22Rv1 (cell line): ENCODE measurements at regions not wholly inside any gene's neighbourhood (a gene's known extent, or its start where the extent isn't known, plus 50 kb on each side); places are given as distances from the start of the nearest gene placed in this dataset.

Experiments
- H3K27ac ChIP-seq: fragments of 450-650 bp; 2 replicates; pipeline ENCODE4 v1.5.1; 2017
- CTCF ChIP-seq: fragments of 450-650 bp; IDR thresholded peaks from 2 replicates; pipeline ENCODE4 v1.5.1; 2017; ENCODE audit warnings: mild to moderate bottlenecking
- ZFX ChIP-seq: fragments of 450-650 bp; IDR thresholded peaks from 2 replicates; pipeline ENCODE4 v1.6.1; 2017; ENCODE audit warnings: antibody characterized with exemption, borderline replicate concordance

DNA sequence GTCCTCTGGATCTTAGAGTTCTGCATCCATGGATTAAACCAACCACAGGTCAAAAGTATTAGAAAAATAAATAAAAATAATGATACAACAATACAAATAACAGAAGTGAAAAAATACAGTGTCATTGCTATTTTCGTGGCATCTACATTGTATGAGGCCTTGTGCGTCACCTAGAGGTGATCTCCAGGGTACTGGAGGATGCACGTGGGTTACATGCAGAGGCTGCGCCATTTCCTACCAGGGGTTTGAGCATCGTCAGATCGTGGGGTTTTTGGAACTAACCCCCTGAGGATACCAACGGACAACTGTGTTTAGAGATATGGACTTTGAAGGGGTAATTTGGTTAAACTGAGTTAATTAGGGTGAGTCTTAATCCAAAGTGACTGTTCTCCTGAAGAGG is 224.7 kb downstream of the ENGASE start:
- TF ChIP-seq CTCF (no peak), ZFX (no peak)
- H3K27ac ChIP-seq, result no peak overlapping the region

- no peak overlapping the region for H3K27ac ChIP-seq
- TF ChIP-seq ZFX (no peak), CTCF (no peak)
Measured at GRCh38 chr17:79298799-79299198, 224.2 kb downstream of the ENGASE start.

DNA sequence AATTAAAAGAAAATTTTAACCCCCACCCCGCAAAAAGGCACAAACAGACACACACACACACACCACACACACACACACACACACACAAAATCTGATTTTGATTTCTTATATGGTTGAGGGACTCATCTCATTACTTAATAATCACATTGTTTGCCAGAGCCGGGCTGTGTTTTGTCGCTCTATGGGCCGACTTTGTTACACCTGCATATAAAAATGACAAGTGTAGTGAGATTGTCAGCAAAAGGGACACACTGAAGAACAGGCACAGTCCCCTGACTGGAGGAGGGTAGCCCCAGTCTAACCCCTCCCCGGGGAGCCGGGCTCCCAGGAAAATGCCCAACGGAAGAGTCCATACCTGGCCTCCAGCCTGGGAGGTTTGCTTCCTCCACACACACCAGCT is 221.6 kb downstream of the ENGASE start:
- no peak for TF ChIP-seq CTCF
- TF ChIP-seq ZFX, result no peak
- no peak overlapping the region for H3K27ac ChIP-seq

GRCh38 chr17:79295307-79295706 is 220.7 kb downstream of the ENGASE start:
- TF ChIP-seq CTCF, result no peak
- no peak for TF ChIP-seq ZFX
- H3K27ac ChIP-seq, result no peak overlapping the region

GRCh38 chr17:79294459-79295071 is 219.9 kb downstream of the ENGASE start:
- no peak overlapping the region for H3K27ac ChIP-seq
- no peak for TF ChIP-seq CTCF
- TF ChIP-seq ZFX, result no peak

GRCh38 chr17:79292501-79292900 is 217.9 kb downstream of the ENGASE start:
- TF ChIP-seq CTCF, result no peak
- no peak for TF ChIP-seq ZFX
- H3K27ac ChIP-seq, result no peak overlapping the region

DNA sequence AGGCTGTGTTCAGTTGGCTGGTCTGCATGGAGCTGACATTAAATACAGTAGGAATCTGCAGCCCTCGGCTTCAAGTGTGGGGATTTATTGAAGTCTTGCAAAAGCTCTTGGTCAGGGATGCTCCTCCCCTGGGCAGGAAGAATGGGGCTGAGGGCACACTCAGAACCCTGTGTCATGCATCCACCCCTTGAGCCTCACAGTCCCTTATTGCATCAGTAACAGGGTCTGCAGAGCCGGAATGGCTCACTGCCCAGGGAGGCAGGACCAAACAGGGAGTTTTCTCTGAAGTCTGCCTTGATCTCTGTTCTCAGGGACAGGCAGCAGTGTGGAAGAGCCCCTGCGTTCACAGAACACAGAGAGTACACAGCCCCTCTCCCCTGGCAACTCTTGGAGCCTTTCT is 216.8 kb downstream of the ENGASE start:
- no peak overlapping the region for H3K27ac ChIP-seq
- TF ChIP-seq ZFX (no peak), CTCF (no peak)
